Gastrocnemius medialis (tissue), 4 donors: ENCODE measurements at regions not wholly inside any gene's neighbourhood (a gene's known extent, or its start where the extent isn't known, plus 50 kb on each side); places are given as distances from the start of the nearest gene placed in this dataset.

Experiments
- CTCF ChIP-seq, 5 experiments: fragments of 450-650 bp in 3 of 5; fragments of 200-600 bp in 2 of 5; sonication (generic) in 2 of 5; IDR thresholded peaks in 4 of 5; conservative IDR thresholded peaks in 1 of 5; 1 replicate in 4 of 5; 2 replicates in 1 of 5; pipeline ENCODE4 v1.5.1; 2016 to 2019; ENCODE audit warnings: antibody characterized with exemption in 5 of 5, mild to moderate bottlenecking in 3 of 5, moderate library complexity in 3 of 5
- POLR2A ChIP-seq, 2 donors: fragments of 450-650 bp; IDR thresholded peaks; one replicate each; pipeline ENCODE4 v1.6.1; 2017; ENCODE audit warnings: antibody characterized with exemption in 2 of 2, mild to moderate bottlenecking in 2 of 2, moderate library complexity in 2 of 2

GRCh38 chr13:105663182-105663581 lies 872.3 kb downstream of the EFNB2 start:
- no peak for TF ChIP-seq CTCF (IDR thresholded peaks at IDR 0.05 in 4 of 5, conservative IDR thresholded peaks at IDR 0.05 in 1 of 5)
- no peak for TF ChIP-seq POLR2A (IDR thresholded peaks at IDR 0.05)
